Right lobe of liver (tissue), 6 donors: ENCODE measurements at regions not wholly inside any gene's neighbourhood (a gene's known extent, or its start where the extent isn't known, plus 50 kb on each side); places are given as distances from the start of the nearest gene placed in this dataset.

ENCODE experiments used
- ATAC-seq, 4 donors: fragments of 200-7000 bp; cut with Tn5 transposase; one replicate each; pipeline ENCODE4 v1.9.1; 2020; ENCODE audit warnings: mild to moderate bottlenecking in 4 of 4, moderate library complexity in 4 of 4
- DNase-seq, 3 donors: peaks; one replicate each; pipeline ENCODE4 v3.0.0-alpha.2; 2020
- H3K27ac ChIP-seq, 3 donors: fragments of 200-600 bp; one replicate each; pipeline ENCODE4 v1.8.0; 2022
- H3K27me3 ChIP-seq, 2 donors: fragments of 200-600 bp; one replicate each; pipeline ENCODE4 v1.8.0; 2022
- H3K36me3 ChIP-seq, 4 donors: fragments of 200-600 bp; sonication (generic) in 1 of 4; one replicate each; pipeline versions ENCODE4 v1.5.1 to v1.8.0; 2017 to 2022; ENCODE audit warnings: control low read depth in 1 of 4
- H3K4me1 ChIP-seq, 4 donors: fragments of 200-600 bp; sonication (generic) in 1 of 4; one replicate each; pipeline versions ENCODE4 v1.5.1 to v1.8.0; 2017 to 2022; ENCODE audit warnings: control low read depth in 1 of 4
- H3K4me3 ChIP-seq, 3 donors: fragments of 200-600 bp; one replicate each; pipeline ENCODE4 v1.8.0; 2022
- H3K9me3 ChIP-seq, 4 donors: fragments of 200-600 bp; sonication (generic) in 1 of 4; one replicate each; pipeline versions ENCODE4 v1.5.1 to v1.8.0; 2017 to 2022; ENCODE audit warnings: control low read depth in 1 of 4
- CTCF ChIP-seq, 4 donors: fragments of 200-600 bp in 3 of 4; fragments of 450-650 bp in 1 of 4; IDR thresholded peaks; one replicate each; pipeline versions ENCODE4 v1.5.1 to v1.8.0; 2016 to 2022; ENCODE audit warnings: antibody characterized with exemption in 4 of 4, mild to moderate bottlenecking in 2 of 4
- POLR2A ChIP-seq: fragments of 450-650 bp; IDR thresholded peaks from one replicate; pipeline ENCODE4 v1.6.1; 2017; ENCODE audit warnings: antibody characterized with exemption, mild to moderate bottlenecking
- WGBS: methylation state at CpG from one replicate; pipeline ENCODE4 v1.1.6; 2018; ENCODE audit warnings: low coverage, low lambda C conversion rate; ENCODE audit not compliant: insufficient coverage; ENCODE audit errors: missing lambda C conversion rate; 5-methylcytosine and 5-hydroxymethylcytosine counted together
- intact Hi-C, 2 donors: fragments of 100-400 bp; cut with DNase I; formaldehyde crosslinking; loops; one replicate each; pipeline versions ENCODE4 v1.11.2 to v1.14.1; 2022
- donor health status: DM: no; HTN: yes; CAD: no.
- donor health status: DM: no; HTN: no; CAD: no.
- donor health status: DM: no; HTN: no; CAD: no.
- donor health status: DM: no; HTN: yes; CAD: no.
- donor health status: DM: no; HTN: yes; CAD: no.

DNA sequence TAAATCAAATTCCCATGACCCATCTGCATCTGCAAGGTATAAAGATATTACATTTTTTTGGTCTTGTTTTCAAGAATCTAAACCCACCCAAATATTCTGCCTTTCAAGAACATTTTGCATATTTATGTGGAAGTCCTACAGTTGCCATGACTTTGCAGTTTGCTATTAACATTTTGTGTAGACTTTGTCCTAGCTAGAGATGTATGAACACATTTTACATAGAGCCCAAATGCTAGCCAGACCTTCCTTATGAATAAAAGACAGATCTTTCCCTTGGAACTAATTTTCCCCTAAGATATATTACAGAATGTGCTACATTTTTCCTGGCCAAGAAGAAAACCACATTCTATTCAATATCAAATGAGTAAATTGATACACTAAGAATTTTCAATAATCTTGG lies 772.5 kb downstream of the KCNA4 start:
- DNase-seq (no peak), ATAC-seq (no peak)
- Histone ChIP-seq H3K27me3 (no peaks in the 10 kb centered on the region), H3K4me3 (no peak overlapping the region), H3K4me1 (no peaks in the 10 kb centered on the region), H3K27ac (no peak overlapping the region), H3K36me3 (no peaks in the 10 kb centered on the region), H3K9me3 (no peaks in the 10 kb centered on the region)
- intact Hi-C loops = no loop called here
- no peak for TF ChIP-seq POLR2A
- TF ChIP-seq CTCF (IDR thresholded peaks at IDR 0.05) = no peak

- H3K4me1 ChIP-seq = no peaks in the 10 kb centered on the region
- TF ChIP-seq CTCF (IDR thresholded peaks at IDR 0.05) = no peak
- TF ChIP-seq POLR2A = no peak
- H3K36me3 ChIP-seq = no peaks in the 10 kb centered on the region
- 81% methylated on average over 3 of the region's 3 CpGs for WGBS
- no peaks in the 10 kb centered on the region for H3K27me3 ChIP-seq
- H3K4me3 ChIP-seq = no peak overlapping the region
- intact Hi-C loops = no loop called here
- no peaks in the 10 kb centered on the region for H3K9me3 ChIP-seq
- H3K27ac ChIP-seq = no peak overlapping the region
- ATAC-seq (no peak), DNase-seq (no peak)
Observed at GRCh38 chr11:29243616-29244015, 773.2 kb downstream of the KCNA4 start.

DNA sequence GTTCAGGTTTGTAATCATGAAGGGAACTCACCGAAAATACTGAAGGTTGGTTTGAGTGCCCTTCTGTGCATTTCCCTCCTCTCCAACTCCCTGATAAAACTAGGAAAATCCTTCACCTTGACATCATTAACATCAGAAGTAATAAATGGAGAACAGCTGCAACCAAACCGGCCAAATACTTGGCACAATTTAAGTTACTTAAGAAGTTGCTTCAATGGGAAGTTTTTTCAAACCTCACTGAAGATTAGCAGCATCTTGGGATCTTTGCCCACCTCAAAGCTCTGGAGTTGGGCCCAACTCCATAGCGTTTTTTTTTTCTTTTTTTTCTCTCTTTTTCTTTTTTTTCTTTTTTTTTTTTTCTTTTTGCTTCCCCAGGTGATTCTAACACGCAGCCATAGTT lies 784.8 kb downstream of the KCNA4 start:
- no peaks in the 10 kb centered on the region for H3K36me3 ChIP-seq
- H3K27ac ChIP-seq = no peak overlapping the region
- no peak for TF ChIP-seq POLR2A
- TF ChIP-seq CTCF (IDR thresholded peaks at IDR 0.05) = no peak
- 51% methylated on average over 4 of the region's 4 CpGs for WGBS
- no peaks in the 10 kb centered on the region for H3K4me1 ChIP-seq
- intact Hi-C loops = no loop called here
- H3K4me3 ChIP-seq = no peak overlapping the region
- ATAC-seq (no peak), DNase-seq (no peak)
- no peaks in the 10 kb centered on the region for H3K9me3 ChIP-seq
- no peaks in the 10 kb centered on the region for H3K27me3 ChIP-seq

DNA sequence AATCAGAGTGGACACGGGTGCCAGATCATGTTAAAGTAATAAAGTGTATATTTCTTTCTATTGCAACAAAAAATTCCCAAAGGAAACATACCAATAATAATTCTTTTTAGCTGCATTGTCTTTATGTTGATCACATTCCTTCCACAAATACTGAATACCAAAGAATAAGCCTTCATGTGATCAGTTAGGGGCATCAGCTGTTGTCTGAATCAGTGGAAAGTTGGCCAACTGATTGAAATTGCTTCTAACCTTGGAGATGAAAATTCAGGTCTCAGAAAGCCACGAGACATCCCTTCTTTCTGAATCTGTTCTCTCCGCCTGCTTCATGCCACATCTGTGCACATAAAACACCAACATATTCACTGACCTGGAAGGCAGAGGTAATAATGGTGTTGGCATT lies 785.2 kb downstream of the KCNA4 start:
- ATAC-seq (no peak), DNase-seq (no peak)
- Histone ChIP-seq H3K27me3 (no peaks in the 10 kb centered on the region), H3K36me3 (no peaks in the 10 kb centered on the region), H3K4me1 (no peaks in the 10 kb centered on the region), H3K4me3 (no peak overlapping the region), H3K27ac (no peak overlapping the region), H3K9me3 (no peaks in the 10 kb centered on the region)
- TF ChIP-seq POLR2A (no peak), CTCF (IDR thresholded peaks at IDR 0.05) (no peak)
- 72% methylated on average over 3 of the region's 3 CpGs for WGBS
- intact Hi-C loops = no loop called here

- no peaks in the 10 kb centered on the region for H3K36me3 ChIP-seq
- H3K9me3 ChIP-seq = no peaks in the 10 kb centered on the region
- TF ChIP-seq POLR2A (no peak), CTCF (IDR thresholded peaks at IDR 0.05) (no peak)
- 53% methylated on average over 6 of the region's 6 CpGs for WGBS
- no peaks in the 10 kb centered on the region for H3K27me3 ChIP-seq
- no peak overlapping the region for H3K27ac ChIP-seq
- H3K4me3 ChIP-seq = no peak overlapping the region
- DNase-seq (no peak), ATAC-seq (no peak)
- no peaks in the 10 kb centered on the region for H3K4me1 ChIP-seq
- intact Hi-C loops = no loop called here
Observed at GRCh38 chr11:29227811-29228210, 789.0 kb downstream of the KCNA4 start.
